GM12878 (cell line): ENCODE measurements at regions not wholly inside any gene's neighbourhood (a gene's known extent, or its start where the extent isn't known, plus 50 kb on each side); places are given as distances from the start of the nearest gene placed in this dataset.

ENCODE experiments used
- CBFB ChIP-seq: IDR thresholded peaks from 2 replicates; pipeline ENCODE4 v1.6.1; 2016; ENCODE audit warnings: antibody characterized with exemption, low read depth
- CHD4 ChIP-seq: fragments of 200-600 bp; sonication (generic); IDR thresholded peaks from 2 replicates; pipeline ENCODE4 v1.6.1; 2016; ENCODE audit warnings: mild to moderate bottlenecking
- GABPA ChIP-seq: IDR thresholded peaks from 2 replicates; pipeline ENCODE4 v1.6.1; 2014; ENCODE audit warnings: antibody characterized with exemption, low read depth, mild to moderate bottlenecking, inconsistent platforms
- IKZF2 ChIP-seq, 2 experiments: fragments of 450-650 bp; IDR thresholded peaks; 2 replicates each; pipeline ENCODE4 v1.6.1; 2017; ENCODE audit warnings: mild to moderate bottlenecking in 2 of 2, moderate library complexity in 2 of 2
- PAX5 ChIP-seq: IDR thresholded peaks from 2 replicates; pipeline ENCODE4 v1.6.1; 2011; ENCODE audit warnings: low read depth, low read length, borderline replicate concordance
- PML ChIP-seq: IDR thresholded peaks from 2 replicates; pipeline ENCODE4 v1.6.1; 2012; ENCODE audit warnings: low read length, inconsistent platforms
- POU2F2 ChIP-seq: IDR thresholded peaks from 3 replicates; pipeline ENCODE4 v1.6.1; 2011; ENCODE audit warnings: low read depth, mild to moderate bottlenecking, low read length, borderline replicate concordance
- ZNF207 ChIP-seq: fragments of 450-650 bp; IDR thresholded peaks from 2 replicates; pipeline ENCODE4 v1.6.1; 2014; ENCODE audit warnings: antibody characterized with exemption, mild to moderate bottlenecking, borderline replicate concordance
- TF ChIP-seq, protein P1 (sequence below), 3 experiments: IDR thresholded peaks in 2 of 3; conservative IDR thresholded peaks in 1 of 3; 2 replicates each; pipeline ENCODE4 v1.5.1; 2011; ENCODE audit warnings: low read depth in 3 of 3, low read length in 3 of 3, mild to moderate bottlenecking in 3 of 3, control low read depth in 2 of 3, moderate library complexity in 2 of 3, inconsistent platforms in 1 of 3, mixed read lengths in 1 of 3; ENCODE audit not compliant: control insufficient read depth in 2 of 3, insufficient read depth in 1 of 3; ENCODE audit errors: extremely low read depth in 1 of 3
- TF ChIP-seq, protein P2 (sequence below): IDR thresholded peaks from 2 replicates; pipeline ENCODE4 v1.6.1; 2012; ENCODE audit warnings: low read depth, low read length, improper control_type of control experiment
- TF ChIP-seq, protein P3 (sequence below): fragments of 450-650 bp; IDR thresholded peaks from 2 replicates; pipeline ENCODE4 v1.6.1; 2017; ENCODE audit warnings: mild to moderate bottlenecking
- TF ChIP-seq, protein P4 (sequence below): fragments of 450-650 bp; IDR thresholded peaks from 2 replicates; pipeline ENCODE4 v1.6.1; 2017; ENCODE audit warnings: antibody characterized with exemption, mild to moderate bottlenecking, moderate library complexity

DNA sequence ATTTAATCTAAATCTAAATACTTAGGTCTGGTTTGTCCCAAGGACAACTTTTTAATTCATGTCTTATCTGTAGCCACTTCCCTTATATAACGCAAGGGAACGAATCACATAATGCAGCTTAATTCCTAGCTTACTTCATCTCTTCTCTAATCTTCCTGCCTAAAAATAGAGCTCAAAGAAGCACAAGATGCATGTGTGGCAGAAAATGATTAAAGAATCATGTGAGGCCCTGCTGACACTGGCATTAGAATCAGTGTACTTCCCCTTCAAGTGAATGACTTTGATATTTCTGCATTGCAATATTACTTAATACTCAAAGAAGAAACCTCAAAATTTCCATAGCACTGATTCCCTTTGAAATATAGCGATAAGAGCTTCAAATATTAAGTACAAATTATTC lies 317.9 kb upstream of the FTMT start:
- TF ChIP-seq, protein P1, sequence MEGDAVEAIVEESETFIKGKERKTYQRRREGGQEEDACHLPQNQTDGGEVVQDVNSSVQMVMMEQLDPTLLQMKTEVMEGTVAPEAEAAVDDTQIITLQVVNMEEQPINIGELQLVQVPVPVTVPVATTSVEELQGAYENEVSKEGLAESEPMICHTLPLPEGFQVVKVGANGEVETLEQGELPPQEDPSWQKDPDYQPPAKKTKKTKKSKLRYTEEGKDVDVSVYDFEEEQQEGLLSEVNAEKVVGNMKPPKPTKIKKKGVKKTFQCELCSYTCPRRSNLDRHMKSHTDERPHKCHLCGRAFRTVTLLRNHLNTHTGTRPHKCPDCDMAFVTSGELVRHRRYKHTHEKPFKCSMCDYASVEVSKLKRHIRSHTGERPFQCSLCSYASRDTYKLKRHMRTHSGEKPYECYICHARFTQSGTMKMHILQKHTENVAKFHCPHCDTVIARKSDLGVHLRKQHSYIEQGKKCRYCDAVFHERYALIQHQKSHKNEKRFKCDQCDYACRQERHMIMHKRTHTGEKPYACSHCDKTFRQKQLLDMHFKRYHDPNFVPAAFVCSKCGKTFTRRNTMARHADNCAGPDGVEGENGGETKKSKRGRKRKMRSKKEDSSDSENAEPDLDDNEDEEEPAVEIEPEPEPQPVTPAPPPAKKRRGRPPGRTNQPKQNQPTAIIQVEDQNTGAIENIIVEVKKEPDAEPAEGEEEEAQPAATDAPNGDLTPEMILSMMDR (IDR thresholded peaks at IDR 0.05 in 2 of 3, conservative IDR thresholded peaks at IDR 0.05 in 1 of 3; ENCODE audit: control insufficient read depth in 2 of 3, extremely low read depth in 1 of 3, insufficient read depth in 1 of 3, low read depth in 3 of 3, low read length in 3 of 3), result no peak
- TF ChIP-seq ZNF207 (no peak), CBFB (no peak), PML (no peak), PAX5 (no peak), IKZF2 (IDR thresholded peaks at IDR 0.05) (no peak), POU2F2 (no peak), CHD4 (no peak), GABPA (no peak)
- TF ChIP-seq, protein P2, sequence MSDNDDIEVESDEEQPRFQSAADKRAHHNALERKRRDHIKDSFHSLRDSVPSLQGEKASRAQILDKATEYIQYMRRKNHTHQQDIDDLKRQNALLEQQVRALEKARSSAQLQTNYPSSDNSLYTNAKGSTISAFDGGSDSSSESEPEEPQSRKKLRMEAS, result no peak
- TF ChIP-seq, protein P3, sequence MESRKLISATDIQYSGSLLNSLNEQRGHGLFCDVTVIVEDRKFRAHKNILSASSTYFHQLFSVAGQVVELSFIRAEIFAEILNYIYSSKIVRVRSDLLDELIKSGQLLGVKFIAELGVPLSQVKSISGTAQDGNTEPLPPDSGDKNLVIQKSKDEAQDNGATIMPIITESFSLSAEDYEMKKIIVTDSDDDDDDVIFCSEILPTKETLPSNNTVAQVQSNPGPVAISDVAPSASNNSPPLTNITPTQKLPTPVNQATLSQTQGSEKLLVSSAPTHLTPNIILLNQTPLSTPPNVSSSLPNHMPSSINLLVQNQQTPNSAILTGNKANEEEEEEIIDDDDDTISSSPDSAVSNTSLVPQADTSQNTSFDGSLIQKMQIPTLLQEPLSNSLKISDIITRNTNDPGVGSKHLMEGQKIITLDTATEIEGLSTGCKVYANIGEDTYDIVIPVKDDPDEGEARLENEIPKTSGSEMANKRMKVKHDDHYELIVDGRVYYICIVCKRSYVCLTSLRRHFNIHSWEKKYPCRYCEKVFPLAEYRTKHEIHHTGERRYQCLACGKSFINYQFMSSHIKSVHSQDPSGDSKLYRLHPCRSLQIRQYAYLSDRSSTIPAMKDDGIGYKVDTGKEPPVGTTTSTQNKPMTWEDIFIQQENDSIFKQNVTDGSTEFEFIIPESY, result no peak
- TF ChIP-seq, protein P4, sequence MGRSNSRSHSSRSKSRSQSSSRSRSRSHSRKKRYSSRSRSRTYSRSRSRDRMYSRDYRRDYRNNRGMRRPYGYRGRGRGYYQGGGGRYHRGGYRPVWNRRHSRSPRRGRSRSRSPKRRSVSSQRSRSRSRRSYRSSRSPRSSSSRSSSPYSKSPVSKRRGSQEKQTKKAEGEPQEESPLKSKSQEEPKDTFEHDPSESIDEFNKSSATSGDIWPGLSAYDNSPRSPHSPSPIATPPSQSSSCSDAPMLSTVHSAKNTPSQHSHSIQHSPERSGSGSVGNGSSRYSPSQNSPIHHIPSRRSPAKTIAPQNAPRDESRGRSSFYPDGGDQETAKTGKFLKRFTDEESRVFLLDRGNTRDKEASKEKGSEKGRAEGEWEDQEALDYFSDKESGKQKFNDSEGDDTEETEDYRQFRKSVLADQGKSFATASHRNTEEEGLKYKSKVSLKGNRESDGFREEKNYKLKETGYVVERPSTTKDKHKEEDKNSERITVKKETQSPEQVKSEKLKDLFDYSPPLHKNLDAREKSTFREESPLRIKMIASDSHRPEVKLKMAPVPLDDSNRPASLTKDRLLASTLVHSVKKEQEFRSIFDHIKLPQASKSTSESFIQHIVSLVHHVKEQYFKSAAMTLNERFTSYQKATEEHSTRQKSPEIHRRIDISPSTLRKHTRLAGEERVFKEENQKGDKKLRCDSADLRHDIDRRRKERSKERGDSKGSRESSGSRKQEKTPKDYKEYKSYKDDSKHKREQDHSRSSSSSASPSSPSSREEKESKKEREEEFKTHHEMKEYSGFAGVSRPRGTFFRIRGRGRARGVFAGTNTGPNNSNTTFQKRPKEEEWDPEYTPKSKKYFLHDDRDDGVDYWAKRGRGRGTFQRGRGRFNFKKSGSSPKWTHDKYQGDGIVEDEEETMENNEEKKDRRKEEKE, result no peak
